Ovary (tissue), 7 donors: ENCODE measurements at regions not wholly inside any gene's neighbourhood (a gene's known extent, or its start where the extent isn't known, plus 50 kb on each side); places are given as distances from the start of the nearest gene placed in this dataset.

Experiments used
- DNase-seq, 5 donors: peaks; one replicate each; pipeline ENCODE4 v3.0.0-alpha.2; 2019 to 2020
- H3K27ac ChIP-seq, 2 donors: fragments of 200-600 bp; one replicate each; pipeline versions ENCODE4 v1.5.1 to v1.8.0; 2019 to 2022
- H3K27me3 ChIP-seq: fragments of 200-600 bp; one replicate; pipeline ENCODE4 v1.8.0; 2022
- H3K36me3 ChIP-seq: fragments of 200-600 bp; sonication (generic); one replicate; pipeline ENCODE4 v1.5.1; 2019
- H3K4me1 ChIP-seq: one replicate; pipeline ENCODE4 v1.8.1; 2013; ENCODE audit warnings: mild to moderate bottlenecking, moderate library complexity; ENCODE audit not compliant: insufficient read depth
- H3K4me3 ChIP-seq: fragments of 200-600 bp; sonication (generic); one replicate; pipeline ENCODE4 v1.5.1; 2017
- H3K9me3 ChIP-seq, 2 donors: fragments of 200-600 bp in 1 of 2; sonication (generic) in 1 of 2; one replicate each; pipeline versions ENCODE4 v1.5.1 to v1.8.1; 2013 to 2019; ENCODE audit warnings: mild to moderate bottlenecking in 1 of 2, moderate library complexity in 1 of 2
- EP300 ChIP-seq: sonication (generic); formaldehyde crosslinking; IDR thresholded peaks from one replicate; pipeline ENCODE4 v1.6.1; 2017; ENCODE audit warnings: antibody characterized with exemption
- POLR2A ChIP-seq: fragments of 450-650 bp; IDR thresholded peaks from one replicate; pipeline ENCODE4 v1.6.1; 2017; ENCODE audit warnings: antibody characterized with exemption, mild to moderate bottlenecking, moderate library complexity
- WGBS, 3 donors: extraction: QIAGEN DNeasy Blood & Tissue Kit in 1 of 3; methylation state at CpG; one replicate each; pipeline versions ENCODE4 v1.1.5 to v1.1.7; 2013 to 2017; 5-methylcytosine and 5-hydroxymethylcytosine counted together
- intact Hi-C, 4 donors: fragments of 100-400 bp; cut with DNase I; formaldehyde crosslinking; loops; one replicate each; pipeline versions ENCODE4 v1.11.0 to v1.15.1; 2022 to 2023
- TF ChIP-seq, protein P1 (sequence below), 3 donors: fragments of 450-650 bp in 2 of 3; fragments of 200-600 bp in 1 of 3; IDR thresholded peaks; one replicate each; pipeline versions ENCODE4 v1.5.1 to v1.8.0; 2016 to 2022; ENCODE audit warnings: antibody characterized with exemption in 3 of 3, mild to moderate bottlenecking in 1 of 3
- donor health status: DM: no; HTN: no; CAD: no; lungs with moderate emphysema.
- donor health status: DM: no; HTN: no; CAD: no.
- donor health status: Bipolar disorder and iron deficiency.
- donor health status: DM: no; HTN: no; CAD: no.
- donor health status: DM: yes; HTN: yes; CAD: no.

- Histone ChIP-seq H3K27ac (no peak overlapping the region), H3K27me3 (no peaks in the 10 kb centered on the region), H3K4me3 (no peak overlapping the region), H3K36me3 (no peaks in the 10 kb centered on the region), H3K4me1 (peaks cover 15% of the 10 kb centered on the region), H3K9me3 (no peaks in the 10 kb centered on the region)
- intact Hi-C loops: no loop called here
- DNase-seq: no peak
- TF ChIP-seq, protein P1, sequence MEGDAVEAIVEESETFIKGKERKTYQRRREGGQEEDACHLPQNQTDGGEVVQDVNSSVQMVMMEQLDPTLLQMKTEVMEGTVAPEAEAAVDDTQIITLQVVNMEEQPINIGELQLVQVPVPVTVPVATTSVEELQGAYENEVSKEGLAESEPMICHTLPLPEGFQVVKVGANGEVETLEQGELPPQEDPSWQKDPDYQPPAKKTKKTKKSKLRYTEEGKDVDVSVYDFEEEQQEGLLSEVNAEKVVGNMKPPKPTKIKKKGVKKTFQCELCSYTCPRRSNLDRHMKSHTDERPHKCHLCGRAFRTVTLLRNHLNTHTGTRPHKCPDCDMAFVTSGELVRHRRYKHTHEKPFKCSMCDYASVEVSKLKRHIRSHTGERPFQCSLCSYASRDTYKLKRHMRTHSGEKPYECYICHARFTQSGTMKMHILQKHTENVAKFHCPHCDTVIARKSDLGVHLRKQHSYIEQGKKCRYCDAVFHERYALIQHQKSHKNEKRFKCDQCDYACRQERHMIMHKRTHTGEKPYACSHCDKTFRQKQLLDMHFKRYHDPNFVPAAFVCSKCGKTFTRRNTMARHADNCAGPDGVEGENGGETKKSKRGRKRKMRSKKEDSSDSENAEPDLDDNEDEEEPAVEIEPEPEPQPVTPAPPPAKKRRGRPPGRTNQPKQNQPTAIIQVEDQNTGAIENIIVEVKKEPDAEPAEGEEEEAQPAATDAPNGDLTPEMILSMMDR (IDR thresholded peaks at IDR 0.05): no peak
- no peak for TF ChIP-seq POLR2A
- WGBS, 3 donors: 92 to 97% (median 92%) methylated on average over 9 of the region's 9 CpGs
Measured at GRCh38 chr10:44049301-44050015, 335.4 kb downstream of the CXCL12 start.

DNA sequence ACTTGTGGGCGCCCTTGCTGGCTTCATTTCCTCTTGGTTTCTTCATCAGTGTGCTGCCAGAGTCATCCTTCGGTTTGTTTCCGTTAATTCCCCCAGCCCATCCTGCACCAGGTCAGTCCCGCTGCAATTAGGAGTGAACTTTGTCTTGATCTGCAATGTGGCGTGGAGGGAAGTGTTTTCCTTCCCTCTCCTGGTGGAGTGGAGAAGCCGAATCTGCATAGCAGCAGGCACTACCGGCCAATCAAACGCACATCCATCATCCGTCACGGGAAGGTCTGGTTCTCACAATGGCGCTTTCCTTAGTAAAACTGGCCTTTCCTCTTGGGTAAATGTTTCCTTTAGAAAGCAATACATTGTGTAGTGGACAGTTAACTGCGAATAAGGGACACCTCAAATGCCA is 337.5 kb downstream of the CXCL12 start:
- WGBS, 3 donors: 75 to 91% (median 87%) methylated on average over 12 of the region's 12 CpGs
- no peaks in the 10 kb centered on the region for H3K9me3 ChIP-seq
- no peaks in the 10 kb centered on the region for H3K36me3 ChIP-seq
- H3K4me3 ChIP-seq: no peak overlapping the region
- TF ChIP-seq, protein P1 (IDR thresholded peaks at IDR 0.05): no peak
- TF ChIP-seq POLR2A: no peak
- TF ChIP-seq EP300: no peak
- H3K27me3 ChIP-seq: no peaks in the 10 kb centered on the region
- H3K4me1 ChIP-seq: peaks cover 15% of the 10 kb centered on the region
- no peak for DNase-seq
- H3K27ac ChIP-seq: no peak overlapping the region
- intact Hi-C loops: no loop called here

DNA sequence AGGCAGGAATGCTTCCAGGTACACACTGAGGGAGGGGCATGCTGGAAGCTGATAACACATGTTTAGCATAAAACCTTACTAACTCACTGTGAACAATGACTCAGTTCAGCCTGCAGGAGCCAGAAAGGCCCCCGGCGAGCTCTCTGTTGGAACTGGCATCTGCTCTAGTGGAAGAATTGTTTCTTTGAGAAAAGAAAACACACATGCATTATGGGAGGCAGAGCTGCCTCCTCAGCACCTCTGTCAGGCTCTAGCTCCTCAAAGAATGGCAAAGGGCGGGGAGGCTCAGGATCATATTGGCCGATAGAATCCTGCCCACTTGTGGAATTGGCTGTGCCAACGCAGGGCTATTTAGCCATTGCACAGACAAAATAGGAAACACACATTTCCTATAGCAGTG is 338.3 kb downstream of the CXCL12 start:
- no peak overlapping the region for H3K4me3 ChIP-seq

DNA sequence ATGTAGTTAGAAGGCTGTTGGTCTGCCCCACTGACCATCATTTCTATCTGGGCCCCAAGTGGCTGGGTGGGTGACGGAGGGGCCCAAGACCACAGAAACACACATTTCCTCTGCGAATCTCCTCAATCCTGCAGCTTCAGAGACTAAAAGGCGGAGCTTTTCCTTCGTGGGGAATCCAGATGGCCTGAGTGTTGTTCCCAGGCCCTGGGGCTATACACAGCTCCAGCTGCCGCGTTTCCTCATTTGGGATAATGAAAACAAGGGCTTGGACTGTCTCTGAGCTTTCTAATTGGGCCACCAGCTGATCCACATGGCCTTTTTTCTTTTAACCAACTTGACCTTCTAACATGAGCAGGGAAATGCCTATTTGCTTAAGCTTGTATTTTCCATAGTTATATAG is 339.9 kb downstream of the CXCL12 start:
- WGBS, 3 donors: 37 to 67% (median 53%) methylated on average over 6 of the region's 6 CpGs
- no peak overlapping the region for H3K4me3 ChIP-seq
- intact Hi-C loops: no loop called here

More for the DNA sequence above, 338.3 kb downstream of the CXCL12 start:
- TF ChIP-seq, protein P1 (IDR thresholded peaks at IDR 0.05): no peak
- no peak for TF ChIP-seq POLR2A
- TF ChIP-seq EP300: no peak
- WGBS, 3 donors: 60 to 71% (median 65%) methylated on average over 5 of the region's 5 CpGs
- no peak overlapping the region for H3K27ac ChIP-seq
- no peaks in the 10 kb centered on the region for H3K9me3 ChIP-seq
- no peaks in the 10 kb centered on the region for H3K36me3 ChIP-seq
- DNase-seq: no peak
- H3K27me3 ChIP-seq: no peaks in the 10 kb centered on the region
- intact Hi-C loops: no loop called here
- H3K4me1 ChIP-seq: peaks cover 15% of the 10 kb centered on the region

More for the DNA sequence above, 339.9 kb downstream of the CXCL12 start:
- H3K36me3 ChIP-seq: no peaks in the 10 kb centered on the region
- no peaks in the 10 kb centered on the region for H3K27me3 ChIP-seq
- TF ChIP-seq, protein P1 (IDR thresholded peaks at IDR 0.05): no peak
- TF ChIP-seq EP300: no peak
- no peak for TF ChIP-seq POLR2A
- no peak overlapping the region for H3K27ac ChIP-seq
- no peak for DNase-seq
- H3K9me3 ChIP-seq: no peaks in the 10 kb centered on the region
- H3K4me1 ChIP-seq: peaks cover 10% of the 10 kb centered on the region
